Right atrium auricular region (tissue), 2 donors: ENCODE measurements at regions not wholly inside any gene's neighbourhood (a gene's known extent, or its start where the extent isn't known, plus 50 kb on each side); places are given as distances from the start of the nearest gene placed in this dataset.

Experiments
- DNase-seq: peaks from one replicate; pipeline ENCODE4 v3.0.0-alpha.2; 2019; ENCODE audit warnings: low spot score
- H3K27ac ChIP-seq, 2 donors: fragments of 200-600 bp; sonication (generic); 1 replicate in 1 of 2; 2 replicates in 1 of 2; pipeline ENCODE4 v1.5.1; 2016 to 2019
- H3K27me3 ChIP-seq, 2 donors: fragments of 200-600 bp; sonication (generic); one replicate each; pipeline versions ENCODE4 v1.5.1 to v1.6.0; 2017 to 2019
- H3K36me3 ChIP-seq: fragments of 200-600 bp; sonication (generic); one replicate; pipeline ENCODE4 v1.5.1; 2016
- H3K4me1 ChIP-seq, 2 donors: fragments of 200-600 bp; sonication (generic); one replicate each; pipeline versions ENCODE4 v1.5.1 to v1.6.0; 2017 to 2019
- H3K4me3 ChIP-seq, 2 donors: fragments of 200-600 bp; sonication (generic); 1 replicate in 1 of 2; 2 replicates in 1 of 2; pipeline ENCODE4 v1.5.1; 2017 to 2019; ENCODE audit warnings: mild to moderate bottlenecking in 1 of 2, moderate library complexity in 1 of 2
- H3K9me3 ChIP-seq, 2 donors: fragments of 200-600 bp; sonication (generic); one replicate each; pipeline ENCODE4 v1.5.1; 2019
- CTCF ChIP-seq, 2 donors: fragments of 200-600 bp; sonication (generic); IDR thresholded peaks; one replicate each; pipeline ENCODE4 v1.5.1; 2019; ENCODE audit warnings: antibody characterized with exemption in 2 of 2

DNA sequence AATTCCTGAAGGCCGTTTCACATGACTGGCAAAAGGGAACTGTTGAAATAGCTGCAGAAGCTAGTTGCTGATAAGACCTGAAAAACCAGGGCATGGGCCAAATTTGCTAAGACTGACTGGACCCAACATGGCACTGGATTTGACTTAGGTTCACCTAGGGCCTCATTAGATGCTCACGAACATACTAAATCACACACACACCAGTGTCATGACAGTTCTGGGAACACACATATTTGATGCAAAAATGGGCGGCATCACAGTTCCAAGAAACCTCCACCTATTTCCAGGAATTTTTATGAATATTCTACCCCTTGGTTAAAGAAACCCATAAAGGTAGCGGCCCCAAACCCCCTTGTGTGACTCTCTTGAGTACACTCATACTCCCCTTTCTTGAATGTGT lies 99.6 kb upstream of the OBI1 start:
- Histone ChIP-seq H3K27ac (no peak overlapping the region), H3K4me3 (no peak overlapping the region), H3K27me3 (no peaks in the 10 kb centered on the region), H3K9me3 (no peaks in the 10 kb centered on the region), H3K36me3 (no peaks in the 10 kb centered on the region), H3K4me1 (no peaks in the 10 kb centered on the region)
- no peak for TF ChIP-seq CTCF (IDR thresholded peaks at IDR 0.05)
- DNase-seq: no peak

DNA sequence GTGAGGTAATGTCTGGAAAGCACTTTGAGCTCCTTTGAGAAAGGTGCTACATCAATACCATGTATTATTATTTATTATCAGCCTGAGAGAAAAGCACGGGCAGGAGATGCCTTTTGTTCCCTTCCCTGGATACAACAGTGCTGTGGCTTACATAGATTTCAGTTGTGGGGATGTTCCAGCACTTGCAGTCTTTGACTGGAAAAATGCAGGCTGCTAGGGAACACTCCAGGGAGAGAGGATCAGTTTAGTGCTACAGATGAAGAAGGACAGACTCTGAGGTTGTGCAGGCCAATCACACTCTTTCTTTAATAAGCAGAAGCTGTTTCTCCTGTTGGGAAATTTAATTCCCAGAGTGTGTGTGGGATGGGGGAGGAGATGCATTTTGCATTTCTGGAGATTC lies 94.5 kb upstream of the OBI1 start:
- Histone ChIP-seq H3K4me3 (no peak overlapping the region), H3K9me3 (no peaks in the 10 kb centered on the region), H3K27ac (no peak overlapping the region), H3K27me3 (no peaks in the 10 kb centered on the region), H3K4me1 (no peaks in the 10 kb centered on the region), H3K36me3 (no peaks in the 10 kb centered on the region)
- TF ChIP-seq CTCF (IDR thresholded peaks at IDR 0.05): no peak
- no peak for DNase-seq

- TF ChIP-seq CTCF (IDR thresholded peaks at IDR 0.05): no peak
- Histone ChIP-seq H3K4me3 (no peak overlapping the region), H3K27me3 (no peaks in the 10 kb centered on the region), H3K9me3 (no peaks in the 10 kb centered on the region), H3K4me1 (no peaks in the 10 kb centered on the region), H3K27ac (no peak overlapping the region), H3K36me3 (no peaks in the 10 kb centered on the region)
- no peak for DNase-seq
These were observed 91.8 kb upstream of the OBI1 start for GRCh38 chr13:78750735-78751134.

DNA sequence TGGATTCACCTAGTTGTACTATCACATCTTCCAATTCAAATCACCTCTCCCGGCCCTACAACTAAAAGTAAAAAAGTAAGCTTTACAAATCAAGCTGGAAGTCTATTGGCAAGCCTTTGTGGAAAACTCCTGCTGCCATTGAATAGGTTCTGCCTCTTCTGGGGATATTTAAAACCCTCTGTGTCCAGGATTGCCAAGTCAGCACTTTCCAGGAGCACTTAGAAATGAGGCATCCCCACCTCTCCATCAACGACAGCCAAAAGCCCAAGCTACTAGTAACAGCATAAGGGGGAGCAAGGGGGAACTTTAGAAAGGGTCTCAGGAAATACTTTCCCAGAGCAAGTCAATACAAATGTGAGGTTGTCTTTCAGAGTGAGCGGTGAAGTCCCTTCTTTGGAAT lies 85.0 kb upstream of the OBI1 start:
- Histone ChIP-seq H3K27me3 (no peaks in the 10 kb centered on the region), H3K27ac (no peak overlapping the region), H3K9me3 (no peaks in the 10 kb centered on the region), H3K4me3 (no peak overlapping the region), H3K4me1 (no peaks in the 10 kb centered on the region), H3K36me3 (no peaks in the 10 kb centered on the region)
- TF ChIP-seq CTCF (IDR thresholded peaks at IDR 0.05): no peak
- DNase-seq: no peak

DNA sequence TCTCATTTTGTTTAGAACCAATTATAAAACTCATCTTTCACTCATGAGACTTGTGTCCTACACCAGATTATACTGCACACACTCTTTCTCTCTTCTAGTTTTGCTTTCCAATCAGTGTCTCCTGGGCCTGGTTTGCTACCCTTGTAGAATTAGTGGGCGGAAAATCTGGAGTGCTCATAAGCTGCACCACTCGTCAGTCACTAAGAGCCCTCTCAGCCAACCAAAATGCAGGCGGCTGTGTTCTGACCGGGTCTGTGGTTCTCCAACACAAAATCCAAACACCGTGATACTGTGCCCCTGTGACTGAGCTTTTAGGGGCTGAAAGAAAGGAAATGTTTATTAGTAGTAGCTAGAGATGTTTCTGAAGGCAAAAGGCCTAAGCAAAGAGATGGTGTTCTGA lies 83.7 kb upstream of the OBI1 start:
- H3K27ac ChIP-seq: no peak overlapping the region
- H3K27me3 ChIP-seq: no peaks in the 10 kb centered on the region
- no peak for TF ChIP-seq CTCF (IDR thresholded peaks at IDR 0.05)
- no peak overlapping the region for H3K4me3 ChIP-seq
- no peaks in the 10 kb centered on the region for H3K9me3 ChIP-seq
- no peaks in the 10 kb centered on the region for H3K36me3 ChIP-seq
- DNase-seq: no peak
- H3K4me1 ChIP-seq: no peaks in the 10 kb centered on the region

DNA sequence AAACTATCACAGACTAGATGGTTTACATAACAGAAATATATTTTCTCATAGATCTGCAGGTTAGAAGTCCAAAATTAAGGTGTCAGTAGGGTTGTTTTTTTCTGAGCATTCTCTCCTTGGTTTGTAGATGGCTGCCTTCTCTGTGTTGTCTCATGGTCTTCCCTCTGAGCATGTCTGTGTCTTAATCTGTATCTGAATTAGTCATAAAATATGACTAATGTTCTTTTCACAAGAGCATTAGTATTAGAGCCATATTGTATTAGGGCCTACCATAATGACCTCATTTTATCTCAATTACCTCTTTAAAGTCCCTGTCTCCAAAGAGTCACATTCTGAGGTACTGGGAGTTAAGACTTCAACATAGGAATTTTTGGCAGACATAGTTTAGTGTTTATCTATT lies 77.2 kb upstream of the OBI1 start:
- Histone ChIP-seq H3K9me3 (no peaks in the 10 kb centered on the region), H3K4me3 (no peak overlapping the region), H3K27me3 (no peaks in the 10 kb centered on the region), H3K4me1 (no peaks in the 10 kb centered on the region), H3K36me3 (no peaks in the 10 kb centered on the region), H3K27ac (no peak overlapping the region)
- TF ChIP-seq CTCF (IDR thresholded peaks at IDR 0.05): no peak
- DNase-seq: no peak
